Activated T-cell treated with anti-CD3 and anti-CD28 coated beads, Interleukin-2, amount 50 U/mL, for 1 hour (primary cell): ENCODE measurements at regions not wholly inside any gene's neighbourhood (a gene's known extent, or its start where the extent isn't known, plus 50 kb on each side); places are given as distances from the start of the nearest gene placed in this dataset.
"Not testable (repeated sequence)": the region's sequence is repeated elsewhere in the genome, so short reads cannot be mapped to it uniquely, and the experiment has no call there.

ENCODE experiments used
- DNase-seq: peaks from one replicate; pipeline ENCODE4 v3.0.0-alpha.2; 2020

DNA sequence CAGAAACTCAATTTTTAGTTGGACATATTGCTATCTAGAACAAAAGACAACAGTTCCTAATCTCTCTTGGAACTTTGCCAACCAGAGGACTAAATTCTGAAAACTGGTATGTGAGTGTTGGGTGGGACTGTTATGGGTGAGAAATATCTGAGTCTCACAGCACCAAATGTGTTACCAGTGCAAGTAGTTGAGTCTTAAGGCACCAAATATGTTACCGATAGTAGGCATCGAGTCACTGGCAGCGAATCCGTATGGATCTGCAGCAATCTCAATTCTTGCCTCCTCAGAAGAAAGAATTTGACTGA lies 575.2 kb downstream of the DACH1 start:
- DNase-seq, result no peak

DNA sequence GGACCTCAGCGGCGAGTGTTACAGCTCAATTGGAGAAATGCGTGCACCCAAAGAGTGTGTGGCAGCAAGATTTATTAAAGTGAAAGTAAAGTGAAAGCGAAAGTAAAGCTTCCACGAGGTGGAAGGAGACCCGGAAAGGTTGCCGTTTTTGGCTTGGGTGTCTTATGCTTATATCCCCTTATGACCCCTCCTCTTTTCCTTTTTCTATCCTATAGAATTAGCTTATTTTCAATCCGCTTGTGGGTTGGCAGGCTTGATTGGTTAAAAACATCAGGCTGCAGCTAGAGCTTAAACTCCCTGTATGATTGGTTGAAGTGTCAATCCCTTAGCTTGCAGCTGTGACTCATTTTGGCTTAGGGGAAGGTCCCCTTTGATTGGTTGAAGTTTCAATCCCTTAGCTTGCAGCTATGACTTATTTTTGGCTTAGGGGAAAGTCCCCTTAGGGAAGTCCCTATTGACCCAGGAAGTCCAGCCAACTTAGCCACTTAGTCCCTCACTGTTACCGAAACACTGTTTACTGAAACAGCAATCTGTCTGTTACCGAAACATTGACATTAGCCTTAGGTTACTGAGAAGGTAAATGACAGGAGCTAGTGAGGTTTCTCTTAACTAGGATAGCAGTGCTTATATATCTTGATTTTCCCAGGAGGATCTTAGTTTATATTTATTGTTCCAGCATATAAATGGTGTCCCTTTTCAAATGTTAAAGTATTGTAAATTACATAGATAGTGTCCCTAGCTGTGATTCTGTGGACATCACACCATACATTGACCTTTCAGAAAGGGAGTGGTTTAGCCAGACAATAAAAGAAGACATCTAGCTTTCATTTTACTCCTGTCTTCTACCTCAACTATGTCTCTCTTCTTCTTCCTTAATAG lies 575.8 kb downstream of the DACH1 start:
- DNase-seq, result peak; percentile 20

DNA sequence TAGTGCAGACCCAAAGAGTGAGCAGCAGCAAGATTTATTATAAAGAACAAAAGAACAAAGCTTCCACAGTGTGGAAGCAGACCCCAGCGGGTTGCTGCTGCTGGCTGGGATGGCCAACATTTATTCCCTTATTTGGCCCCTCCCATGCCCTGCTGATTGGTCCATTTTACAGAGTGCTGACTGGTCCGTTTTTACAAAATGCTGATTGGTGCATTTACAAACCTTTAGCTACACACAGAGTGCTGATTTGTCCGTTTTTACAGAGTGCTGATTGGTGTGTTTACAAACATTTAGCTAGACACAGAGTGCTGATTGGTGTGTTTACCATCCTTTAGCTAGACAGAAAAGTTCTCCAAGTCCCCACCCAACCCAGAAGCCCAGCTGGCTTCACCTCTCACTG lies 577.0 kb downstream of the DACH1 start:
- not testable (repeated sequence) for DNase-seq

DNA sequence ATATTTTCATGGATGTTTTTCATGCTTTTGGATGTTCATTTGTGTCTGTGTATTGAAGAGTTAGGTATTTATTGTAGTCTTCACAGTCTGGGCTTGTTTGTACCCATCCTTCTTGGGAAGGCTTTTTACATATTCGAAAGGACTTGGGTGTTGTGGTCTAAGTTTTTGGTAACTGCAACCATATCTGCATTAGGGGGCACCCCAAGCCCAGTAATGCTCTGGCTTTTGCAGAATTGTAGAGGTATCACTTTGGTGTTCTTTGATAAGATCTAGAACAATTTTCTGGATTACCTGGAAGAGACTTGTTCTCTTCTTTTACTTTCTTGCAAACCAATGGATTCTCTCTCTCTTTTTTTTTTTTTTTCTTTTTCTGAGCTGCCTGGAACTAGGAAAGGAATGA lies 581.3 kb downstream of the DACH1 start:
- DNase-seq, result no peak

DNA sequence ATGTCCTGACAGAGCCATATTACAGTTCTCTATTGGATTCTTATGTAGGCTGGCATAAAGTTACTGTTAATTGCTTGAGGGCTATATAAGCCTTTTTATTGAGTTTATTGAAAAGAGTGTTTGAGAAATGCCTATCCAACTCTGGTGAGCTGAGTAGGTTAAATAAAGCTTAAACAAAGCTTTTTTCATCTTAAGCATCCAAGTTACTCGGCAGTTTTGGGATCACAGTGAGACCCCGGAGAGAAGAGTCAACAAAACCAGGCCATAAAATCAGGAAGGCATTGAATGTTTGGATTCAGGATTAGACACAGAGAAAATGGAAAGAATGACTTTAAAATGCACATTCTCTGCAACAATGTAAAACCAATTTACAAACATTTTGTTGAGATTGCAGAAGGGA lies 588.5 kb downstream of the DACH1 start:
- no peak for DNase-seq

DNA sequence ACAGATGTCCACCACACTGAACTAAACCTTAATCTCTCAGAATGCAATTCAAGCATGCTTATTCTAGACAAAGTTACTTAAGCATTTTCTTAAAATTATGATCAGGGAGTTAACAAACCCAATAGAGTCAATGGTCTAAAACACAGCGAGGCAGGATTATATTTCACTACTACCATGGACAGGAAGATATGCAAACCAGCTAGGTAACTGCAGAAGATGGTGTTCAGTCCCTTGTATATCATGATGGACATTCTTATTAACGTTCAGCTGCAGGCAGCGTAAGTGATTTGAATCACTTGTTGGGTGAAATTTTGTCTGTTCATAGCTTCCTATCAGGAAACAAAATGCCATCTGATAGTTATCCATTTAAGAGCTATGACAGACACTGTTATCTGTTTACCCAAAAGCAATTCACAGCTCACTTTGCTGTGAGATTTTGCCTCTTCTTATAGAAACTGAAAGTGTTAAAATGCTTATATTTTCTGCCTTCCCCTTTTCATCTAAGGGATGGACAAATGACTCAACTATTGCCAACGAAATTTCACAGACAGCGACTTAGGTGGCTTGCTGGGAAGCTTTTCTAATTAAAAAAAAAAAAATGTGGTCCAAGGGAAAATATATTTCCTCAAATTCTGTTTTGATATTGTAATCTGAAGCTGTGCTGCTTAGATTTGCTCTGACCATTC lies 591.9 kb downstream of the DACH1 start:
- no peak for DNase-seq

DNA sequence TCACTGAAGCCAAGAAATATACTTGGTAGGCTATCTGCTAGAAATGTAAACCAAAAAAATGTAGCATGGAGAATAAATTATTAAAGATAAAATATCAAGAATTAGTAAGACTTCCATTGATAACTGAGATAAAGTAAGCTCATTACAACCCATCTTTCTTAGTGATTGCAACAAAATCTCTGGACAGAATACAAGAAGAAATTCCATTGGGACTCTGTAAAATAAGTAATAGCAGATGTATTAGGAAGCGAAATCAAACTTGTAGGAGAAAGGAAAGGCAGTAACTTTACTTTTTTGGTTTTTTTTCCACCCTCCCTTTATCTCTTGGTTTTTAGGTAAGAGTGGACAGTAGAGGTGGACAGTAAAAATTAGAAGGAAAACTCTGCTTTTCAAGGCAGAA lies 605.7 kb downstream of the DACH1 start:
- DNase-seq, result no peak

DNA sequence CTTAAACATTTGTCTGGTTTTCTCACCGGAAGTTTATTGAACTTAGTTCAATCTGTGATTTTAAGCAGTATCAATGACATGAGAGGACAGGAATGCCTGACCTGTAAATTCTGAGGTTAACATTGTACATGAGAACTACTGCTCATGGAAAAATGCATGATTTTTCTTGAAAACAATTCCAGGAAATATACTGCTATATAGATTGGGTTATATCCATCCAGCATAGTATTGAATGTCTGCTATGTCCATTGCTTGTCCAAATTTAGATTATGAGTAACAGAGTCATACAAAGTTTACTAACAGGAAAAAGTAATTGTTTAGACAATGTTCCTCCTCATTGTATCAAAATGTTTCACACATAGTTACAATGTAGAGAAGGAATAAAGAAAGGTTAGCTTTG lies 606.8 kb downstream of the DACH1 start:
- DNase-seq, result no peak

DNA sequence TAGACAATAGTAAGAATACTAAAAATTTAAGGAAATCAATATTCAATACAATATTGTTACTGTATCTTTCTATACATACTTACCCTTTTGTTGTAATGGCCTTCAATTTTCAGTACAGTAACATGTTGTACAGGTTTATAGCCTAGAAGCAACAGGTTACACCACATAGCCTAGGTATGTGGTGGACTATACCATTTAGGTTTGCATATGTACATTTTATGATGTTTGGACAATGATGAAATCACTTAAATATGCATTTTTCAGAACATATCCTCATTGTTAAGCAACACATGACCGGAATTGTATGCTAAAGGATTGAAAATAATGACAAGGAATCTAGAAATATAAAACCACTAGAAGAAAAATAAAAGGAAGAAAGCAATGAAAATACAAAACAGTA lies 611.4 kb downstream of the DACH1 start:
- DNase-seq, result no peak

DNA sequence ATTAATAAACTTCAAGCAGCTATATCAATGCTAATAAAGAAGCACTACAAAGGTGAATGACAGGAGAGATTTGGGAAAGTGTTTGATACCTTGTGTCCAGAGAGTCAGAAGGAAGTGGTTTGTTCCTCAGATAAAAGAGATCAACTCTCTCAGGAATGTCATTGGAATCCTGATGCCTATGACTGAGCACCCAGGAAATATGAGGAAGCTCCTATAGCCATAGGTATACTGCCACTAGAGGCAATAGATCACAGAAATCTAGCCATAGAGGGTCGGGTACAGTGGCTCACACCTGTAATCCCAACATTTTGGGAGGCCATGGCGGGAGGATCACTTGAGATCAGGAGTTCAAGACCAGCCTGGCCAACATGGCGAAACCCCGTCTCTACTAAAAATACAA lies 612.6 kb downstream of the DACH1 start:
- no peak for DNase-seq

DNA sequence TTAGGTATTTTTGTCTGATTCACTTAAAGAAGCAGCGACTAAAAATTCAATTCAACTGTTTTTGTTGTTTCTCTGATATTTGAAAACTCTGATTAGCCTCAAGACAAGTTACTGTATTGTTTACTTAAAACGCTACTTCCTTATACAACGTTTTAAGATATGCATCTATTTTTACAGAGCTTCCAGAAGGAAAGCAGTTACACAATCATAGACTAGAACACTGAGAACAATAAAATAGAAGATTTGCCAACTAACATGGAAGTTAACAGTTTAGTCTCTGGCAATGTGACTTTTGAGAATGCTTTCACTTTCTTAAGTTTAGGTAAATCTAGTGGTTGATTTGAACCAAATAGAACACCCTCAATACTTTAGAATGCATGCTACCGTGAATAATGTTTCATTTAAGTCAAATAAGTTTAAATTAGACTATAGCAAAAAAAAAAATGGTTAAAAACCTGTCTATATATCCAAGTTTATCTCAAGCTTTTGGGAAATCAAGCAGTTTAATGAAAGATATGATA lies 614.8 kb downstream of the DACH1 start:
- DNase-seq, result no peak

DNA sequence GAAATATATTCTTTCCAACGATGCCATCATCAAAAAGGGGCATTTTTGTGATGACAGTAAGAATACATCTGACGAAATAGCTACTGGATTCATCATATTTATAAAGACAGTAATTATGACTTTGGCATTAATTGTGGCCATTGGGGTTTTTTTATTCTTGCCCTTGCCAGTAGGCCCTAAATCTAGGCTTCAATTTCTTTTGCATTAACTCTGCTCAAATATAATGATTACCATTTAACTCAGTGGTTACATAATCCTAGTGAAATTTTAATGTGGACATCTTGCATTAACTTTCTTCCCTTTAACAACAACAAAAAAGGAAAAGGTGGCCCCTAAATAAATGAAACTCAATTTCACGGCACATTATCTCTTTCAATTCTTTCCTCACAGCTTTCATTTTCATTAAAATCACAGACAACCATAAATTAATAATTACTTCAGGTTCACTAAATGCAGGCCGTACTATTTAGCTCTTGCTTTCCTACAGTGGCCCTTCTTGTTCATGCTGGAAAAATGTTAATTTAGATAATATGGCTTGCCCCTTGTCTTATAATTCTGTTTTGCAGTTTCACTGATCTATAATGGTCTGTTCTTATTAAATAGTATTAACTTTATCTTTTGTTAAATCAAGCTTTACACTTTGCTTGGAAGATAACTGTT lies 615.6 kb downstream of the DACH1 start:
- no peak for DNase-seq

DNA sequence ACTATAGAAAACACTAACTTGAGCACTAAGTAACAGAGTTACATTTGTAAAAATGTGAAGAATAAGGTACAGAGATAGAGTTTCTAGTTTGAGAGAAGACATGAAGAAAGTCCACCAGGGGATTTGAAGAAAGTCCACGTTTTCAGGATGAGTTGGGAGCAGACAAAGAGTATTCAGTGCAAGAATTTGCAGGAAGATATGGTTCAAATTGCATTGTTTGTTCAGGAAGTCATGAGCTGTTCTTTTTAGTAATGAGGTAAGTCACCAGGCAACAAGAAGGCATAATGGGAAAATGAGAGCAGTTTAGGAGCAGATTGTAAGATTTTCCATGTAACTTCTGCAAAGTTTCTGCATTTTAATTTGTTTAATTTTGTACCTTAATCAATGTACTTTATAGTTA lies 618.0 kb downstream of the DACH1 start:
- DNase-seq, result no peak

DNA sequence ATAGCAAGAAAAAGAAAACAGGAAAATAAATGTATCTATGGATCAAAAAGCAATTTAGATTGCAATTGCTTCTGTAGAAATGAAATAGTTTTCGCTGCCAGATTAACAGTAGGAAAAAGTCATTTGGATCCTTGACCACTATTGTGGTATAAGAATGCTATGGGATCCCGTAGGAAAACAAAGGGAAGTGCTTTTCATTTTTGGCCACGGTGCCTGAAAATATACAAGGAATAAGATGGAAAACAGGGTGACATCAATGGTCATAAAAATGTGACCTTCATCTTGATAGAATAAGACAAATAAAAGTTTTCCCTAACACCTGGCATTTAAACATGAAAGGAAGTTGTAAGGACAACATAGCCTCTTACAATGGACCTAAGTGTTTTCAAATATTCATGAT lies 622.8 kb downstream of the DACH1 start:
- DNase-seq, result no peak

DNA sequence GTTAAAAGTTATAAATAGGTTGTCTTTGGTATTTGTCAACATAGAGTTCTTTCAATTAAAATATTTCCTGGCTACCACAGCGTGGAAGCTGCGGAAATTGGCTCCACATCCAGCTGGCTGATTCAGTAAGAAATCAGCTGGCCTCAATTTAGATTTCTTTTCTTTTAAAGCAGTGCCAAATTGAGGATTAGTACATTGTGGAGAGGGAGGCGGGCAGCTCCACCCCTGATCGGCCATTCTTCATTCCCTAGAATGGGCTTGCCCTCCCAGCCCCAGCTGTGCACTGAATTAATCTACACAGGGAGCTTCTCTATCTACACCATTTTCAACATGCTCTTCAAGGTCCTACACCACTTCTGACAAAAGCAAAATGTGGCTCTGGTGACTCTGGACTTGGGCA lies 624.8 kb downstream of the DACH1 start:
- no peak for DNase-seq

DNA sequence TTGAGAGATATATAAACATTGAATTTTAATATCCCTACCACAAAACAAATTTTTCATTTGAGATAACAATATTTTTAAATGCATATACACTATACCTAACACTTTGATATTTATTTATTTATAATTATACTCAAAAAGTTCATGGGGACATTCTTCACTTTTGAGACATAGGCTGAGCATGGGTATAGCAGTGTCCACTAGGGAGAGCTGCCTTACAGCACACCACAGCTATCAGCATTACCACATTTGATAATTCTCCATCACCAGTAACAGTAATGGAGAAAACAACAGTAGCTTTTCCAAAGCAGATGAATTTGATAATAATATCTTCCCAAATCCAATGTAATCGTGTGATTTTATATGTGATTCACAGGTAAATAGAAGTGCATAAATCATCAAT lies 626.1 kb downstream of the DACH1 start:
- no peak for DNase-seq

DNA sequence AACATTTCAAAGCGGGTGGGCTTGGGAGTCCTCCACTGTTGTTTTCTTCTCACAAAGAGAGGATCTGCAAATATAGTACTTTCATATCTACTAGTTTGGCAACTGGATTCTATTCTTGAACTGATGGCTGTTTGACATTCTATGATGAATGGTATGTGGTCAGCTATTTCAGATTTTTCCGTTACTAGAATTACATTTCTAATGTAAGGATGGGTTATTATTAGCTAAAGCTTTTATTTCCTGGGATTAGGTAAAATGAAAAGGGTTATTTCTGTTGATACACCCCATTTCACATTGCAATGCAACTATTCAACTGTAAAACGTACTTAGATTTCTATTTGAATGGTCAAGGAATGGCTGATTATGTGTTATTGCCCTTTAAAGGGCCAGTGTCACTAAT lies 629.7 kb downstream of the DACH1 start:
- DNase-seq, result no peak

DNA sequence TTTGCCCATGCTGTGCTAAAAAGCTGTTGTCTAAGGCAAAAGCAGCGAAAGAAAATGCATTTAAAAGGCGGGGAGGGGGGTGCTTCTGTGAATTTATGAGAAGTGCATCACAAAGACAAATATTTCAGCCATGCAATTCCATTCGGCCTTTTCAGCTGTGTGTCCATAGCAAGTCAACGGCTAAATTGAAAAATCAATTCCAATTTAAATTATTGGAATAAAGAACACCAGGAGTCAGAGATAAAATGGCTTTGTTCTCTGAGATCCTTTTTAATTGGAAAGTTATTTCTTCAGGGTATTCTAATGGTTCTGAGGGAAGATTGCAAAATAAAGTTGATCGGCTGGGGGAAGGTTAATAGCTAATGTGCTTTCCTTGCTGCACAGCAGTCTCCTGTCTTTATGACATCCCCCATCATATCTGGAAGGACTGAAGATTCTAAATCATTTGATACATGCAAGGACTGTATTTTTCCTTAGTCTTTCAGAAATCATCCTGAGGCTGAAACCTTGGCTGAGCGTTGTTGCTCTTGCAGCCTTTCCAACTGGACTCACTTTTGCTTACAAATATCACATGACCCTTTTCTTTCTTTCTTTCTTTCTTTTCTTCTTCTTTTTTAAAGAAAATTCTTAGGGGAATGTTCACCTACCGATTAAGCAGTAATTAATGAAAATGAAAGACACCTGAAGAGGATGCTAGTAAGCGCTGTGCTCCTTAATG lies 647.1 kb downstream of the DACH1 start:
- no peak for DNase-seq

DNA sequence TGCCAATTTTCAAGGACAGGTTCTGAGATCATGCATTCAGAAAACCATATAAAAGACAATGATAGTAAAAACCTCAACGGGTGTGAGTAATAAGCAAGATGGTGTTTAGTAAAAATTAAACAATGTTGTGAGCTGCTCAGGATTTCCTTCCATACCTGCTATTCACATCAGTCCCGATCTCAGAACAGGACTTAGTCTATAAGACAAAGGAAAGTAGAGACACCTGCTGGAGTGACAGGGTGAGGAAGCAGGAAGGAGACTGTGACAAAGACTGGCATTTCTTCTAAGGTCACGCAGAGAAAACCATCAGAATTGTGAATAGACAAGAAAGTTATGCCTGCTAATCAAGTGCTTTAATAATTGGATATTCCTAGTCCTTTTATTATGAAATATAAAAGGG lies 648.0 kb downstream of the DACH1 start:
- no peak for DNase-seq

DNA sequence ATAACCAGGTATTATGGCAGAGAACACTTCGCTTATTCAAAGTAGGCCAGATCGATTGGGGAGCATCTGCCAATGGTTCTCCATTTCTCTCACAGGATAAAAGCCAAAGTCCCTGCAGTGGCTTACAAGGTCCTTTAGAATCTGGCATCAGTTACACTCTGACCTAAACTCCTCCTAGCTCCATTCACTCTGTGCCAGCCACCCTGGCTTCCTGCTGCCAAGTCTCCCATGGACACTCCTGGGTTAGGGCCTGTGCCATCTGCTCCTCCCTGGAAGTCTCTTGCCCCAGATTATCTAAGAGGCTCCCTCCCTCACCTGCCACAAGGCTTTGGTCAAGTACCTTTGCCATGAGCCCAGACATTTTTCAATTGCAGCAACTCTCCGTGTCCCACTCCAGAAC lies 649.2 kb downstream of the DACH1 start:
- no peak for DNase-seq

DNA sequence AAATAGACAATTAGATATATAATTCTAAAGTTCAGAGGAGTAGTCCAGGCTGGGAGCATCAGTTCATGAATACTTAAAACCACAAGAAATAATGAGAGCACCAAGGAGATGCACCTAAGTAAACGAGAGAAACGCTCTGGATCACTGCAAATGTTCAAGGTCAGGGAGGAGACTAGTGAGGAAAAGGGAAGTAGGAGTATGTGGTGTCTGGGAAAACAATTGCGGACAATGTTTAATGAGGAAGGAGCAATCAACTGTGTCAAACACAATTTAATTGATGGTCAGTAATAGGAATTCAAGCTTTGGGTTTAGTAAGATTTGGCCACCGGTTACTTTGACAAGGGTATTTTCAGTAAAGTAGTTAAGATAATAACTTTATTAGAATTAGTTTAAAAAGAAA lies 652.2 kb downstream of the DACH1 start:
- no peak for DNase-seq

DNA sequence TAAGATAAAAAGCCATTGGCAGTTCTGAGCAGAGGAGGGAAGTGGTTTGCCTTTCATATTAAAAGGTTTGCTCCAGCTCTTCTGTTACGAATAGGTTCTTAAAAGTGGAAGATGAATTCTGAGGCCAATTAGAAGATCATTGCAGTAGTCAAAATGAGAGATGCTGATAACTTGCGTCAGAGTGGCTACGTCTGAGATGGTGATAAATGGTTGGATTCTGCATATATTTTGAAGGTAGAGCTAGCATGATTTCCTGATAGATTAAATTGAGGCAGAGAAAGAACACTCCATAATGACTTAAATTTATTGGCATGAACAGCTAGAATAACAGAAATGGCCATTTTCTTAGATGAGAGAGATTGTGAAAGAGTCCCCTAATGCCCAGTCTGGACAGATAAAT lies 652.6 kb downstream of the DACH1 start:
- DNase-seq, result no peak

DNA sequence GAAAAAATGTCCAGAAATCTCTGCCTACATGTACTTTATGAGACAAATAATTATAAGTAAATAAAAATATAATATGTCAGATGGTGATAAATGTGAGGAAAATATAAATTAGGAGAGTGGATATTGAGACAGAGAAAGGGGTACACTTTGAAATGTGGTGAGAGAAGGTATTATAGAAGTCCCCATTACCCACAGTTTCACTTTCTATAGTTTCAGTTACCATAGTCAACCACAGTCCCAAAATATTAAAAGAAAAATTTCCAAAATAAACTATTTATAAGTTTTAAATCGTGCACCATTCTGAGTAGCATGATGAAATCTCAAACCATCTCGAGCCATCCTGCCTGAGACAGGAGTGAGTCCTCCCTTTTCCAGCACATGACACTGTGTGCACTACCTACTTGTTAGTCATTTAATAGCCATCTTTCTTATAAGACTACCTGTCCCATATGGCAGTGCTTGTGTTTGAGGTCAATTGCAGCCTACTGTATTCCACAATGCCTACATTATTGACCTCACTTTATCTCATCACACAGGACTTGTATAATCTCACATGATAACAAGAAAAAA lies 653.7 kb downstream of the DACH1 start:
- no peak for DNase-seq
